Skeletal muscle cell (primary cell): ENCODE measurements at regions not wholly inside any gene's neighbourhood (a gene's known extent, or its start where the extent isn't known, plus 50 kb on each side); places are given as distances from the start of the nearest gene placed in this dataset.
"Not testable (repeated sequence)": the region's sequence is repeated elsewhere in the genome, so short reads cannot be mapped to it uniquely, and the experiment has no call there.

ENCODE experiments used
- DNase-seq: peaks from one replicate; pipeline ENCODE4 v3.0.0-alpha.2; 2010; ENCODE audit warnings: low read depth
- H3K4me3 ChIP-seq: 2 replicates; pipeline ENCODE4 v1.5.1; 2011; ENCODE audit warnings: low read depth, mild to moderate bottlenecking, control low read depth, low read length, moderate library complexity

DNA sequence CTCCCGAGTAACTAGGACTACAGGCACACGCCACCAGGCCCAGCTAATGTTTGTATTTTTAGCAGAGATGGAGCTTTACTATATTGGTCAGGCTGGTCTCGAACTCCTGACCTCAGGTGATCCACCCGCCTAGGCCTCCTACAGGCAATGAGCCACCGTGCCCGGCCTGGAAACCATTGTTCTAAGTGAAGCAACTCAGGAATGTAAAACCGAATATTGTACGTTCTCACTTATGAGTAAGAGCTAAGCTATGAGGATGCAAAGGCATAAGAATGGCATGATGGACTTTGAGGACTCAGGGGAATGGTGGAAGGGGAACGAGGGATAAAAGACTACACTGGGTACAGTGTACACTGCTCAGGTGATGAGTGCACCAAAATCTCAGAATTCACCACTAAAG lies 235.1 kb upstream of the AUTS2 start:
- no peak for DNase-seq
- no peak overlapping the region for H3K4me3 ChIP-seq

DNA sequence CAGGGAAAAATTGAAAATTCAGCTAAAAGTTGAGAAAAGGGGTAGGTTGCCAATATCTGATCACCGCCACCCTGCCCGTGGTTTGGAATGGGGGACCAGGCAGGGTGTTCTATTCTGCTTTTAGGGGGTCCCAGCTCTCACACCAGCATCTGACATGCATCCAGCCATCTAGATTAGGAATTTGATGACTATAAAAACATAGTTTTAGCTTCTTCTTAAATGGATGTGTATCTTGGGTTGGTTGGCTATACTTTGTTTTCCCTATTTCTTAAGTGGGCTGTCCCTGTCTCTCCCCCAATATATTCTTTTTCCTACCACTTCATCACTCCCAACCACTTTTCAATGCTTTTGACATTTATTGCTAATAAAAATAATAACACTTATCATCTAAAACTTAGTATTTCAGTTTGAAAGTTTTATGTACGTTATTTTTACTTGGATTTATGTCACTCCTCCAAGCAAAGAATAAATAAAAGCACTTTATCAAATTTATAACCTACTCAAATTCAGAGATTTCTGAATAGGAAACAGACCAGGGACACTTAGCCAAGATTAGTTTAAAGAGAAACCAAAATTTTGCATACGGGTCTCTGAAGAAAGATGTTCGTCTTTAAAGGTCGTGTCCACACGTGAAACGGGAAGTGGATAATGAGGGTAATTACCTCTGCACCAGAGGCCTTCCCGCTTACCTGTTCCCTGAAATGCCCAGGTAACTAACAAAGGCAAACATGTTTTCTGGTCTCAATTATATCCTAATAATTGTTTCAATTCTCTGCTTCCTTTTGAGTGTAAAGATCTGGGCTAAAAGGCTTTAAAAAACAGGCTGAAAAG lies 233.2 kb upstream of the AUTS2 start:
- DNase-seq, result no peak
- H3K4me3 ChIP-seq, result no peak overlapping the region

DNA sequence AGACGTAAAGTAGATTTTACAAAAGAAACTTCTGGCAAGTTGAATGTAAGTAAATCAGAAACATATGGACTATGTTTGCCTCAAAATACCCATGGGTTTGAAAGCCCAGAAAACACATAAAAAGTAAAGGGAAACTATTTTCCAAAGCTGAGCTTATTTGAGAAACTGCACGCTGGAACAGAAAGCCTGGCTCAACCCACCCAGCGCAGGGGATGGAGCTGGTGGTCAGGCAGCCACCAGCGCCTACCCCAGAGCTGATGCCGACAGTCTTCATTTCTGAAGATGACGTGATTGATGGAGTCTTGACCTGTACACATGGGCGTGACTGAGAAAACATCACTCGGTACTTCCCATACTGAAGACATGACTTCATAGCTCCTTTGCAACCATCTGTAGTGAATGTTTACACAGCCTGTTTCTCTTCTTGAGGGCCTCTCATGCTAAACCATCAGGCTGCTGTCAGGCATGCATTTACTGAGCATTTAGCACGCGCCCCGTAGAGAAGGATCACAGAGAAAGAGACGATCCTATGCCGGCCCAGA lies 232.6 kb upstream of the AUTS2 start:
- no peak overlapping the region for H3K4me3 ChIP-seq
- peak; percentile 87 for DNase-seq

DNA sequence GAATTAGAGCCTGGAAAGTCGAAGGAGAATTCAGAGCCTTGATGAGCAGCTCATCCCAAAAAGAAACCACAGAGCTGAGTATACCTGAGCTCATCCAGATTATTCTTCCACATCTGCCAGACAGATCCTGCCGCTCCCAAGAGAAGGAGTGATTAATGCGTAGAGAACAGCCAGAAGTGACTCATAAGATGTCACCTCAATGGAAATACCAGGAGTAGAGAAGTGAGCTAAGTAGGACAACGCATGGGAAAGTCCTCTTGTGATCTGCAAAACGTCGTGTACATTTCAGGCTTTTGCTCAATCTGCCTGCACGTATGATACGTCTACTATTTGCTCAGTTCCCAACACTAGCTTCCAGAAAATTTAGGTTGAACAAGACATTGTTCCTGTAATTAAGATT lies 230.5 kb upstream of the AUTS2 start:
- peak; percentile 79 for DNase-seq
- H3K4me3 ChIP-seq, result no peak overlapping the region

DNA sequence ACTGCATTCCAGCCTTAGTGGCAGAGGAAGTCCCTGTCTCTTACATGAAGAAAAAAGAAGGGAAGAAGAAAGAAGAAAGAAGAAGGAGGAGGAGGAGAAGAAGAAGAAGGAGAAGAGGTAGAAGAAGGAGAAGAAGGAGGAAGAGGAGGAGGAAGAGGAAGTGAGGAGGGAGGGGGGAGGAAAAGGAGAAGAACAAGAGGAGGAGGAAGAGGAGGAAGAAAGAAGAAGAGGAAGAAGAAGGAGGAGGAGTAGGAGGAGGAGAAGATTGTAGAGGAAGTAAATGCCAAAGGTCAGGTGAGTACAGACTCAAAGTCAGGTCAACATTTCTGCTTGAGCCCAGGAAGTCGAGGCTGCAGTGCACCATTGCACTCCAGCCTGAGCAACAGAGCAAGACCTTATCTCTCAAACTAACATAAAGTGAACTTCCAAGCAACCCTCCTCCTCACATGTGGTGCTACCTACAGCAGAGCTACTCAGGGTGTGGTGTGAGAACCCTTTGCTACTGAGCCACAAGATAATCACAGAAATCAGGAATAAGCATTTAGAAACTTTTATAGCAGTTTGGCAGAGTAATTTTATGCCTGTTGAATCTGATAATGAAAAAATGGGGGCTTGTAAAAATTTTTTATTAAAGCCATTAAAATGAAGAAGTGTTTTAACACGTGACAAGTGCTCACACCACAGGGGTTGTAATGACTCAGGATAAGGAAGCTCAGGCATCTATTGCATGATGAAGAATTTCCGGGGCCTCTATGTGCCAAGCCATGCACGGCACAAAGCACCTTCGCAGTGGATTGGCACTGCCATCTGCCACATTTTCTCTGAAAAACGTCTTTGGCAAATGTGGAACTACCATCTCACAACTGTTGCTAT lies 224.9 kb upstream of the AUTS2 start:
- no peak overlapping the region for H3K4me3 ChIP-seq
- DNase-seq, result no peak

DNA sequence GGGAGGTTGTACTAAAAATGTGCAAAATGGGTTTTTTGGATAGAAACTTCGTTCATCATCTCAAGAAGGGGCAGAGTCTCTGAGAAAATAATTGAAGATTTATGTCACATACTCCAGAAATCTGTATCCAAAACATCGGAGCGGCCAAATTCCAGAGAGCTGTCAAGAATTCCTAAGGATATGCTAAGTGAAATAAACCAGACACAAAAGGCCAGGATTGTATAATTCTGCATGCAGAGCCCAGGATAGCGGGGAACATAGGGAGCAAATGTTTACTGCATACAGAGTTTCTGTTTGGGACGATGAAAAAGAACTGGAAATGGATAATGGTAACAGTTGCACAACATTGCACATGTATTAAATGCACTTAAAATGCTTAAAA lies 224.2 kb upstream of the AUTS2 start:
- H3K4me3 ChIP-seq, result no peak overlapping the region
- DNase-seq, result no peak

DNA sequence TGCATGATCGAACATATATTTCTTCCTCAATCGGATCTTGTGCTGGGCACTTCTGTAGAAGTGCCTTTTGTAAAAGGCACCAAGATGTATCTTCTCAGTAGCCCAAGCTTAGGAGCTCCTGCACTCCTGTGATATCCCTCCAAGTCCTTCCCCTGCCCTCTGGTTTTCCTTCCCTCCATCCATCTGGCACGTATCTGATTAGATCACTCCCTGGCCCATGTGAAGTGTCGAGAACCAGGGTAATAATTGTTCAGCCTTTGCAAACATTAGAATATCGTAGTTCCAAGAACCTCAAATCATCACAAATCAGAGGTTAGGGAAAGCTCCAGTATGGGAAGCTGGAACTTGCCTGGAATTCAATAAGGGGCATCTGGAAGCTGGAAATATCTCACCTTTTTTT lies 221.1 kb upstream of the AUTS2 start:
- no peak overlapping the region for H3K4me3 ChIP-seq
- no peak for DNase-seq

DNA sequence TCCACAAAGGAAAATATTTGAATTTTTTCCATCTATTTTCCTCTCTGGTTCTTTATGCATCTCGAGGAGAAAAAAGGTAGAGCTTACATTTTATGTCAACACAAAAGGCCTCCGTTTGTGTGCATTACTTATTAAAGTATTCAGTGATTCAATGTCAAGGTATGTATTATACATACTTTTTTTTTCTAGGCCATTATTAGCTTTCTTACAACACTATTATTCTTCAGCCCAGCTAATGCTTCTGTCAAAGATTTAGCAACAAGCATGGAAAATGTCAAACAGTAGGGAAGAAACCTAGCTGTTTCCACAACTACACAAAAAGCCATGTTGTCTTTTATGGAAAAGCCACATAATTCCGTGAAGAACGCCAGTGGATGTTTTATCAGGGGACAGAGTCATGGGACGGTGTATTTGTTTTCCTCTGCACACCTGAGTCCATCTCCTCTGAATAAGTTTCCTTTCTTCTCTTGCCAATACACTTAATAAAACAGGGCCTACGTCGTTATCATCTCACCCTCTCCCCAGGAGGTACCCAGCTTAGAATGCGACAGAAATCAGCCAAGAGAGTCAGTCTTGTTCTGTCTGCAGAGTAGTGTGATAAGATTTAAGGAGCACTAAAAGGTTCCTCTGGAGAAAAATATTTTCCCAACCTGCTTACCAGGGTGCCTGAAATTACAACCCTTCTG lies 209.7 kb upstream of the AUTS2 start:
- H3K4me3 ChIP-seq, result no peak overlapping the region
- no peak for DNase-seq

DNA sequence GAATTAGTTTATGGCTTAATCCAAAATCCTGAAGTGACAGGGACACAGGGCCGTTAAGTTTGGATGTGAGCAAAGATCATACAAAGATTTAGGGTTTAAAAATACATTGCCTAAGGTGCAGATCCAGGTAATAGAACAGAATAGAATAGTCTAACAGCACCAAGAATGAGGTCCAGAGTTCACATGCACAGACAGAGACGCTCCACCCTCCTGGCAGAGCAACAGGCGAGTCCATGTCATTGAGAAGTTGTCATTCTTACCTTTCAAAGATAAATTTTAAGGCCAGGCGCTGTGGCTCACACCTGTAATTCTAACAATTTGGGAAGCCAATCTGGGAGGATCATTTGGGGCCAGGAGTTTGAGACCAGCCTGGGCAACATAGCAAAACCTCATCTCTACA lies 209.1 kb upstream of the AUTS2 start:
- no peak for DNase-seq
- no peak overlapping the region for H3K4me3 ChIP-seq

DNA sequence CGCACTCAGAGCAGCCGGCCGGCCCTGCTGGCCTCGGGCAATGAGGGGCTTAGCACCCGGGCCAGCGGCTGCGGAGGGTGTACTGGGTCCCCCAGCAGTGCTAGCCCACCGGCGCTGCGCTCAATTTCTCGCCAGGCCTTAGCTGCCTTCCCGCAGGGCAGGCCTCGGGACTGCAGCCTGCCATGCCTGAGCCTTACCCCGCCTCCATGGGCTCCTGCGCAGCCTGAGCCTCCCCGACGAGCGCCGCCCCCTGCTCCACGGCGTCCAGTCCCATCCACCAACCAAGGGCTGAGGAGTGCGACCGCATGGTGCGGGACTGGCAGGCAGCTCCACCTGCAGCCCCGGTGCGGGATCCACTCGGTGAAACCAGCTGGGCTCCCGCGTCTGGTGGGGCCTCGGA lies 204.4 kb upstream of the AUTS2 start:
- DNase-seq, result not testable (repeated sequence)

DNA sequence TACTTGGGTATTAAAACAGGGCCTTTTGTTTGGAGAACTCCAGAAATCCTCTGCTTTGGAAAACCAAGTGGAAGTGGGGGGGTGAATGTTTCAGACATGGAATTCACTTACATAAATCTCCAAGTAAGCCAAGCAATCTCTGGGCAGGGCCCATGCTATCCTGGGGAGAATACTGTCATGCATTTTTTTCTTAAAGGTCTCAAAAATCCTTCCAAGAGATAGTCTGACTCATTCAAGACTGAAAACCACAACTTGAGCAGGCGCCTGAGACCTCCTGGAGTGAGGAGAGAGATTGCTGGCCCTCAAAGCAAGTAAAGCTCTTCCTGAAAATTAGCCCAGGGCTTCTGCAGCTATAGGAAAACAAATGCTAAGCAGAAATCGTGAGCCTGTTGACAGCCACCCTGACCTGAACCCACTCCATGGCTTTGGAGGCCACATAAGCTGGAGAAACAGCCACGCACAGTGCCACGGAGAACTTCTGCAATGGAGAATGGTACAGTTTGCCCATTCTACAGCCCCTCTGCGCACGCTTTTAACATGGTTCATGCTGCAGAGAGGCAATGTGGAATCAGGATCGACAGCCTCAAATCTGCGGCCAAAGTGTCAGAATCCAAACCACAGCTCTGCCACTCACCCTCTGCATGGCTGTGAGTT lies 203.1 kb upstream of the AUTS2 start:
- peak; percentile 79 for DNase-seq
- H3K4me3 ChIP-seq, result no peak overlapping the region

More for the DNA sequence above, 204.4 kb upstream of the AUTS2 start:
- H3K4me3 ChIP-seq, result not testable (repeated sequence)

DNA sequence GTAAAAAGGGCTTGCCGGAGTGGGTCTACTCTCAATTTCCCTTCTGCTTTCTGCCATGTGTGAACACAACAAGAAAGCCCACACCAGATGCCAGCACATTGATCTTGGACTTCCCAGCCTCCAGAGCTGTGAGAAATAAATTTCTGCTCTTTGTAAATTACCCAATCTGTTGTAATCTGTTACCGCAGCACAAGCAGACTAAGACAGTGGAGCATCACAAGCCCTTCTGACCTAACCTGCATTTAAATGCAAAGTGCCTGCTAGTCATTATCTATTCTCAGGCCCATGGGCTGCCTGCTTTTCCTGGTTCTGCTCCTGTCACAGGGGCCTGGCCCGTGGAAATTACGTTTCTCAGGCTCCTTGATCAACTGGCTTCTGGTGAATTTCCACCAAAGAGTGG lies 199.3 kb upstream of the AUTS2 start:
- H3K4me3 ChIP-seq, result no peak overlapping the region
- DNase-seq, result no peak

DNA sequence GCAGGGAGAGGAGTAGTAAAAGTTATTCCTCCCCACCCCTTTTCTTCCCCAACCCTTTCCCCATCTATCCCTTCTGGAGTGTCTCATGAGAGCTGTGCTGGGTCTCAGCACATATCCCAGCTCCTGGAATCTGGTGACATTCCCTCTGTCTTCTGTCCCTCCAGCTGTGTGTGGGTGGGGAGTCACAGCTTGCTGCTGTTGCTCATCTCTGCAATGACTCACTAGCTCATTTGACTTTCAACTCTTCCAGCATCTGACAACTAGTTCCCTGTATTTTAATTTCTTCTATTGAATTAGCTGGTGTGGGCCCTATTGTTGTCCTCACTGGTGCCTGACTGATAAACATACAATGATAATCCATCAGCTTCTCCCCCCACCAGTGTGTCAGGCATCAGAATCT lies 198.9 kb upstream of the AUTS2 start:
- H3K4me3 ChIP-seq, result no peak overlapping the region
- no peak for DNase-seq

DNA sequence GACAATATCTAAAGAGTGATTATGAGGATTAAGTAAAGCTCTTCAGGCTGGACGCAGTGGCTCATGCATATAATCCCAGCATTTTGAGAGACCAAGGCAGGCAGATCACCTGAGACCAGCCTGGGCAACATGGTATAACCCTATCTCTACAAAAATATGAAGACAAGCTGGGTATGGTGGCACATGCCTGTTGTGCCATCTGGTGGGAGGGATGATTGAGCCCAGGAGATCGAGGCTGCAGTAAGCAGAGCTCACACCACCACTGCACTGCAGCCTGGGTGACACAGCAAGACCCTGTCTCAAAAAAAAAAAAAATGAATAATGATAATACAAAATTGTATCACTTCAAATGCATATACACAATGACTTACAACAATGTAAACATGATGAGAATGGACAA lies 195.6 kb upstream of the AUTS2 start:
- no peak overlapping the region for H3K4me3 ChIP-seq
- DNase-seq, result no peak

DNA sequence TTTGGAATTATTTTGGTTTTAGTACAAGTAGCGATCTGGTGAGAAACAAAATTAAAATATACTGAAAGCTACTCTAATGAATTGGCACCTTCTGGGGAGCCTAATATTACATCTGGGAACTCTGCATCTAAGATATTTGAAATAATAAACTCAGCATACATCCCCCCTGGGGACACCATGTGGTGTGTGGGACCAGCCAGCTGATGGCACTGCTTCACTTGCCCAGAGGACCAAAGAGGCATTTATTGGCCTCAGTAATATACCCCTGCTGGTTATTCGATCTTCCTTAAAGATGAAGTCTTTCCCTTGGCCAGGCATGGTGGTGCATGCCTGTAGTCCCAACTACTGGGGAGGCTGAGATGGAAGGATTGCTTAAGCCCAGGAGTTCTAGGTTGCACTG lies 195.1 kb upstream of the AUTS2 start:
- H3K4me3 ChIP-seq, result no peak overlapping the region
- no peak for DNase-seq

DNA sequence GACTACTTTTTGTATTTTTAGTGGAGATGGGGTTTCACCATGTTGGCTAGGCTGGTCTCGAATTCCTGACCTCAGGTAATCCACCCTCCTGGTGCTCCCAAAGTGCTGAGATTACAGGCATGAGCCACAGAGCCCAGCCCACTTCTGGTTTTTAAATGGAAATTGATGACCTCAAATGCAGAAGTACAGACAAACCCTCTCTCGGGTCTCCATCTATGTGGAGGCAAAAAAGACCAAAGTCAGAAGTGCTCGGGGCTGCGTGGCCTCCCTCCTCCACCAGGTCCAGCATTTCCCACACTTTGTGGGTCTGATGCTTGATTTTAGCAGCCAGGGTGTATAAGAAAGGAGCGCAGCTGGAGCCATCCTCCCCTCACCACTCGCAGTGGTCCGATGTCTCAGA lies 187.3 kb upstream of the AUTS2 start:
- no peak for DNase-seq
- no peak overlapping the region for H3K4me3 ChIP-seq

DNA sequence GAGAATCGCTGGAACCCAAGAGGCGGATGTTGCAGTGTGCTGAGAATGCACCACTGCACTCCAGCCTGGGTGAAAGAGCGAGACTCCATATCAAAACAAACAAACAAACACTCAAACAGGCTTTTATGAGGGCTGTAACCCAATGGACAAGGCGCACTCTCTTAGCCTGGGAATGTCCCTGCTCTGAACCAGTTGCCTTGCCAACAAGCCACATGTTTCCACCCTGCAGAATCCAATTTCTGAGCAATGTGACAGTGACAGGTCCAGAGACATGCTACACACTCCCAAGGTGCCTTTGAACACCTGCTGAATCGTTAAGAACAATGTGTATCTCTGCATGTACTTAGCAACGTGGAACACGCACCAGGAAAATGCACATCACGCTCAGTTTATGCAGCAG lies 186.8 kb upstream of the AUTS2 start:
- DNase-seq, result no peak
- no peak overlapping the region for H3K4me3 ChIP-seq

DNA sequence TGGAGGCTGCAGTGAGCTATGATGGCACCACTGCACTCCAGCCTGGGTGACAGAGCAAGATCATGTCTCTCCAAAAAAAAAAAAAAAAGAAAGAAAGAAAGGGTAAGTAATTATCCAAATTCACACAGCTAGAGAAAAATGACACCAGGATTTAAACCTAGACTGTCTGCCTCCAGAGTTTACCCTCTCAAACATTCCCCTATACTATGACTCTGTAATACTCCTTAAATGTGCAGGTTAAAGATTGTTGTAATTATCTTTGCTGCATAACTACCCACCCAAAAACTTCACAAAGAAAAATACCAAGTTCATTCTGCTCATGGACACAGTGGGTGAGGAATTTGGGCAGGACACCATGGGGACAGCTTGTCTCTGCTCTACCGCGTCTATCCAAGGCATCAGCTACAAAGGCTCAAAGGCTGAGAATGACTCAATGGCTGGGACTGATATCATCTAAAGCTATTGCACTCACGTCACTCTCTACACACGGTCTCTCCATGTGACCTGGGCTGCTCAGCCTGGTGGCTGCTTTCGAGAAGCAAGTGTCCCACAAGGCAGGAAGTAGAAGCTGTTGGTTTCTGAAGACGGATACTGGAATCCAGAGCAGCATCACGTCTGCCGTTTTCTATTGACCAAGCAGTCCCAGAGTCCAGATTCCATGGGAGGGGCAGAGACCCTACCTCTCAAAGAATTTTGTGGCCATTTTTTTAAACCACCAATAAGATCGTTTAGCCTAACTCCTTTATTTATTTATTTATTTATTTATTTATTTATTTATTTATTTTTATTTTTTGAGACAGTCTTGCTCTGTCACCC lies 185.7 kb upstream of the AUTS2 start:
- no peak overlapping the region for H3K4me3 ChIP-seq
- DNase-seq, result no peak

DNA sequence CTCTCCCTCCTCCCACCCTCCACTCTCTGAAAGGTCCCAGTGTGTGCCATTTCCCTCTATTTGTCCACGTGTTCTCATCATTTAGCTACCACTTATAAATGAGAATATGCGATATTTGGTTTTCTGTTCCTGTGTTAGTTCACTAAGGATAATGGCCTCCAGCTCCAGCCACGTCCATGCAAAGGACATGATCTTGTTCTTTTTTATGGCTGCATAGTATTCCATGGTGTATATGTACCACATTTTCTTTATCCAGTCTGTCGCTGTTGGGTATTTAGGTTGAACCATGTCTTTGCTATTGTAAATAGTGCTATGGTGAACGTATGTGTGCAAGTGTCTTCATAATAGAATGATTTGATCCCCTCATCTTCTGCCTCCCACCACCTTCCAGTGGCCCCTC lies 183.7 kb upstream of the AUTS2 start:
- DNase-seq, result no peak
- no peak overlapping the region for H3K4me3 ChIP-seq
